ENCODE measurements at regions not wholly inside any gene's neighbourhood (a gene's known extent, or its start where the extent isn't known, plus 50 kb on each side); places are given as distances from the start of the nearest gene placed in this dataset.

DNA sequence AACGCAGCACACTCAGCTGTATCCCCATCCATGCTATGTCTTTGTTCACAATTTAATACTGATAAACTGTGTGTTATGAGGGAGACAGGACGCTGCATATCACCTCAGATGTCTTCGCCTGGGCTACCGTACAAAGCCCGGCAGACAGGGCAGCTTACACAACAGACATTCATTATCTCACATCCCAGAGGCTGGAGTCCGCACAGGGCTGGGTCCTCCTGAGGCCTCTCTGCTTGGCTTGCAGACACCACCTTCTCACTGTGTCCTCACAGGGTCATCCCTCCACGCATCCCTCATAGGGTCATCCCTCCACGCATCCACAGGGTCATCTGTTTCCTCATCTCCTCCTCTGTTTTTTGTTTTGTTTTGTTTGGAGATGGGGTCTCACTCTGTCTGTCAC lies 61.2 kb downstream of the SHANK2 start:
- Histone ChIP-seq H3K9me3 (no peaks in the 10 kb centered on the region), H3K4me2 (no peak overlapping the region), H3K4me1 (no peaks in the 10 kb centered on the region), H3K4me3 (no peak overlapping the region), H3K27ac (no peak overlapping the region)
- no peak for ATAC-seq
- FAIRE-seq = no peak
- ChIA-PET POLR2A (no interaction called here), CTCF (interaction anchor here (0.6 kb wide), 1 partner anchor 16 kb away, joined by 3 read pairs; no protein-coding TSS in a partner anchor)
- no peak for TF ChIP-seq RAD21 (conservative IDR thresholded peaks at IDR 0.05 in 1 of 2, IDR thresholded peaks at IDR 0.05 in 1 of 2)
- WGBS (ENCODE audit: missing lambda C conversion rate) = 91% methylated on average over 8 of the region's 8 CpGs
- DNase-seq (ENCODE audit: low read depth in 1 of 2, low spot score in 1 of 2) = no peak

DNA sequence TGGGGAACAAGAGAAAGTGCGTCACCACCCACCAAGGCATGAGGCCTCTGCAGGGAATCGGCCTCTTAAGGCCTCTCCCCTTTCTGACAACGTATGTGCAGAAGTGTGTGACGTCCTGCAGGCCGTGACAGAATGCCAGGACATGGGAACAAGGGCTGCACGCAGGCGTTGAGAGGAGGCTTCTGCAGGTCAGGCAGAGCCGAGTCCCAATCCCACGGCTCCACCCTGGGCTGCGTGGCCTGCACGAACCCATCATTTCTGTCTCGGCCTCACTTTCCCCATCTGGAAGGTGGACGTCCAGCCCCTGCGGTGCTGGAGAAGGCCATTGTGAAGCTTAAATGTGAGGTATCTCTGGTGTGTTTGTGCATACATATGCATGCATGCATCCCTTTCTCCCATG lies 61.8 kb downstream of the SHANK2 start:
- DNase-seq (ENCODE audit: low read depth in 1 of 2, low spot score in 1 of 2) (no peak), ATAC-seq (no peak), FAIRE-seq (no peak)
- no peak overlapping the region for H3K4me2 ChIP-seq
- ChIA-PET CTCF (no interaction called here), POLR2A (no interaction called here)
- no peak overlapping the region for H3K4me3 ChIP-seq
- H3K27ac ChIP-seq = no peak overlapping the region
- TF ChIP-seq HEYL (CRISPR knock-in tag; IDR thresholded peaks at IDR 0.05) = no peak
- TF ChIP-seq, protein P1, sequence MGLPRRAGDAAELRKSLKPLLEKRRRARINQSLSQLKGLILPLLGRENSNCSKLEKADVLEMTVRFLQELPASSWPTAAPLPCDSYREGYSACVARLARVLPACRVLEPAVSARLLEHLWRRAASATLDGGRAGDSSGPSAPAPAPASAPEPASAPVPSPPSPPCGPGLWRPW (IDR thresholded peaks at IDR 0.05) = no peak
- no peaks in the 10 kb centered on the region for H3K4me1 ChIP-seq
- H3K9me3 ChIP-seq = no peaks in the 10 kb centered on the region
- 92% methylated on average over 14 of the region's 14 CpGs for WGBS (ENCODE audit: missing lambda C conversion rate)

DNA sequence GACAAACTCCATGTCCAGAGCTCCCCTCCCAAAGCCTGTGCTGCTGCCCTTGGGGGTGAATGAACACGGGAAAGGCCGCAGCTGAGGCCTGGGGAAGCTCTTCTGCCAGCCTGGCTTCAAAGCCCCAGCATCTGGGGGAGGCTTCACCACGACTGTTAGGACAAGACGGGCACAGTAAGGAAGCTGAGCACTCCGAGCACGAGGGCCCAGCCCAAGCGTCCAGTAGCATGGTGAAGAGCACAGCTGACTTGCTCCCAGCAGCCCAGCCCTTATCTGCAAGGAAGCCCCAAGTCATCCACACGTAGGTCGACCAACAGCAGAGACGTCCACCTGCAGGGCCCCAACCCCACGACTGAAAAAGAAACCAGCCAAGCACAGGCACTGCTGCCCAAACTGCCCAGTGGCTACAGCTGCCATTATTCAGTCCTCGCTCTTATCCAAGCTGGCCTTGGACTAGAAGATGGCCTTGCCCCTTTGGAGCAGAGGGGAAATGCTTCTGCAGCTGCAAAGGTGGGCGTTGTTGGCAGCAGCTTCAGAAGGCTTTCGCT lies 62.5 kb downstream of the SHANK2 start:
- H3K4me2 ChIP-seq = no peak overlapping the region
- H3K27ac ChIP-seq = no peak overlapping the region
- no peak overlapping the region for H3K4me3 ChIP-seq
- DNase-seq (ENCODE audit: low read depth in 1 of 2, low spot score in 1 of 2) = no peak
- ChIA-PET POLR2A (no interaction called here), CTCF (no interaction called here)
- no peak for FAIRE-seq
- no peaks in the 10 kb centered on the region for H3K4me1 ChIP-seq
- ATAC-seq = no peak
- 93% methylated on average over 8 of the region's 14 CpGs for WGBS (ENCODE audit: missing lambda C conversion rate)
- no peak for TF ChIP-seq POLR2A (IDR thresholded peaks at IDR 0.05; ENCODE audit: low read length)
- no peak for TF ChIP-seq NPAS2 (CRISPR knock-in tag; IDR thresholded peaks at IDR 0.05; ENCODE audit: borderline replicate concordance)
- TF ChIP-seq NFE2L2 (conservative IDR thresholded peaks at IDR 0.05; ENCODE audit: low read length) = no peak
- no peak for TF ChIP-seq EHMT2 (IDR thresholded peaks at IDR 0.05; ENCODE audit: low read depth)
- no peak for TF ChIP-seq ZFP36 (IDR thresholded peaks at IDR 0.05; ENCODE audit: borderline replicate concordance, partially characterized antibody)
- no peak for TF ChIP-seq ZNF302 (CRISPR knock-in tag; IDR thresholded peaks at IDR 0.05)
- no peak for TF ChIP-seq USF2 (IDR thresholded peaks at IDR 0.05)
- no peak for TF ChIP-seq CBX2 (IDR thresholded peaks at IDR 0.05; ENCODE audit: borderline replicate concordance, low read depth)
- TF ChIP-seq, protein P2, sequence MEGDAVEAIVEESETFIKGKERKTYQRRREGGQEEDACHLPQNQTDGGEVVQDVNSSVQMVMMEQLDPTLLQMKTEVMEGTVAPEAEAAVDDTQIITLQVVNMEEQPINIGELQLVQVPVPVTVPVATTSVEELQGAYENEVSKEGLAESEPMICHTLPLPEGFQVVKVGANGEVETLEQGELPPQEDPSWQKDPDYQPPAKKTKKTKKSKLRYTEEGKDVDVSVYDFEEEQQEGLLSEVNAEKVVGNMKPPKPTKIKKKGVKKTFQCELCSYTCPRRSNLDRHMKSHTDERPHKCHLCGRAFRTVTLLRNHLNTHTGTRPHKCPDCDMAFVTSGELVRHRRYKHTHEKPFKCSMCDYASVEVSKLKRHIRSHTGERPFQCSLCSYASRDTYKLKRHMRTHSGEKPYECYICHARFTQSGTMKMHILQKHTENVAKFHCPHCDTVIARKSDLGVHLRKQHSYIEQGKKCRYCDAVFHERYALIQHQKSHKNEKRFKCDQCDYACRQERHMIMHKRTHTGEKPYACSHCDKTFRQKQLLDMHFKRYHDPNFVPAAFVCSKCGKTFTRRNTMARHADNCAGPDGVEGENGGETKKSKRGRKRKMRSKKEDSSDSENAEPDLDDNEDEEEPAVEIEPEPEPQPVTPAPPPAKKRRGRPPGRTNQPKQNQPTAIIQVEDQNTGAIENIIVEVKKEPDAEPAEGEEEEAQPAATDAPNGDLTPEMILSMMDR (IDR thresholded peaks at IDR 0.05) = no peak
- no peak for TF ChIP-seq ZC3H11A (IDR thresholded peaks at IDR 0.05)
- no peak for TF ChIP-seq TFCP2L1 (CRISPR knock-in tag; IDR thresholded peaks at IDR 0.05)
- no peak for TF ChIP-seq HDAC2 (IDR thresholded peaks at IDR 0.05)
- TF ChIP-seq, protein P3, sequence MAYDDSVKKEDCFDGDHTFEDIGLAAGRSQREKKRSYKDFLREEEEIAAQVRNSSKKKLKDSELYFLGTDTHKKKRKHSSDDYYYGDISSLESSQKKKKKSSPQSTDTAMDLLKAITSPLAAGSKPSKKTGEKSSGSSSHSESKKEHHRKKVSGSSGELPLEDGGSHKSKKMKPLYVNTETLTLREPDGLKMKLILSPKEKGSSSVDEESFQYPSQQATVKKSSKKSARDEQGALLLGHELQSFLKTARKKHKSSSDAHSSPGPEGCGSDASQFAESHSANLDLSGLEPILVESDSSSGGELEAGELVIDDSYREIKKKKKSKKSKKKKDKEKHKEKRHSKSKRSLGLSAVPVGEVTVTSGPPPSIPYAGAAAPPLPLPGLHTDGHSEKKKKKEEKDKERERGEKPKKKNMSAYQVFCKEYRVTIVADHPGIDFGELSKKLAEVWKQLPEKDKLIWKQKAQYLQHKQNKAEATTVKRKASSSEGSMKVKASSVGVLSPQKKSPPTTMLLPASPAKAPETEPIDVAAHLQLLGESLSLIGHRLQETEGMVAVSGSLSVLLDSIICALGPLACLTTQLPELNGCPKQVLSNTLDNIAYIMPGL (CRISPR knock-in tag; IDR thresholded peaks at IDR 0.05; ENCODE audit: borderline replicate concordance) = no peak
- TF ChIP-seq TP53 (CRISPR knock-in tag; IDR thresholded peaks at IDR 0.05) = no peak
- TF ChIP-seq, protein P4, sequence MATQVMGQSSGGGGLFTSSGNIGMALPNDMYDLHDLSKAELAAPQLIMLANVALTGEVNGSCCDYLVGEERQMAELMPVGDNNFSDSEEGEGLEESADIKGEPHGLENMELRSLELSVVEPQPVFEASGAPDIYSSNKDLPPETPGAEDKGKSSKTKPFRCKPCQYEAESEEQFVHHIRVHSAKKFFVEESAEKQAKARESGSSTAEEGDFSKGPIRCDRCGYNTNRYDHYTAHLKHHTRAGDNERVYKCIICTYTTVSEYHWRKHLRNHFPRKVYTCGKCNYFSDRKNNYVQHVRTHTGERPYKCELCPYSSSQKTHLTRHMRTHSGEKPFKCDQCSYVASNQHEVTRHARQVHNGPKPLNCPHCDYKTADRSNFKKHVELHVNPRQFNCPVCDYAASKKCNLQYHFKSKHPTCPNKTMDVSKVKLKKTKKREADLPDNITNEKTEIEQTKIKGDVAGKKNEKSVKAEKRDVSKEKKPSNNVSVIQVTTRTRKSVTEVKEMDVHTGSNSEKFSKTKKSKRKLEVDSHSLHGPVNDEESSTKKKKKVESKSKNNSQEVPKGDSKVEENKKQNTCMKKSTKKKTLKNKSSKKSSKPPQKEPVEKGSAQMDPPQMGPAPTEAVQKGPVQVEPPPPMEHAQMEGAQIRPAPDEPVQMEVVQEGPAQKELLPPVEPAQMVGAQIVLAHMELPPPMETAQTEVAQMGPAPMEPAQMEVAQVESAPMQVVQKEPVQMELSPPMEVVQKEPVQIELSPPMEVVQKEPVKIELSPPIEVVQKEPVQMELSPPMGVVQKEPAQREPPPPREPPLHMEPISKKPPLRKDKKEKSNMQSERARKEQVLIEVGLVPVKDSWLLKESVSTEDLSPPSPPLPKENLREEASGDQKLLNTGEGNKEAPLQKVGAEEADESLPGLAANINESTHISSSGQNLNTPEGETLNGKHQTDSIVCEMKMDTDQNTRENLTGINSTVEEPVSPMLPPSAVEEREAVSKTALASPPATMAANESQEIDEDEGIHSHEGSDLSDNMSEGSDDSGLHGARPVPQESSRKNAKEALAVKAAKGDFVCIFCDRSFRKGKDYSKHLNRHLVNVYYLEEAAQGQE (IDR thresholded peaks at IDR 0.05) = no peak
- H3K9me3 ChIP-seq = no peaks in the 10 kb centered on the region

Data from A549 (cell line).